ENCODE measurements at regions not wholly inside any gene's neighbourhood (a gene's known extent, or its start where the extent isn't known, plus 50 kb on each side); places are given as distances from the start of the nearest gene placed in this dataset.

GRCh38 chr2:5763531-5763930, 71.3 kb downstream of the SOX11 start:
- ChIA-PET CTCF (interaction anchor here (0.9 to 1.0 kb wide), 2 partner anchors 11 kb away, joined by 3 read pairs; no protein-coding TSS in a partner anchor), POLR2A (no interaction called here)
- no peak overlapping the region for H2AFZ ChIP-seq (ENCODE audit: low read depth)
- no peaks in the 10 kb centered on the region for H3F3A ChIP-seq (replicated peaks; ENCODE audit: insufficient read depth)
- DNase-seq = no peak
- no peak overlapping the region for H3K27ac ChIP-seq (ENCODE audit: low read depth in 2 of 2, low read length in 1 of 2)
- no peaks in the 10 kb centered on the region for H3K79me2 ChIP-seq (ENCODE audit: insufficient read depth)
- WGBS (ENCODE audit: low lambda C conversion rate) = 32% methylated on average over 3 of the region's 3 CpGs
- H3K27me3 ChIP-seq (ENCODE audit: insufficient read depth) = no peaks in the 10 kb centered on the region
- H3K9me3 ChIP-seq = no peaks in the 10 kb centered on the region
- TF ChIP-seq NRF1 (IDR thresholded peaks at IDR 0.05; ENCODE audit: low read depth, low read length) (no peak), FOSL2 (IDR thresholded peaks at IDR 0.05; ENCODE audit: borderline replicate concordance, low read depth) (no peak), USF1 (IDR thresholded peaks at IDR 0.05; ENCODE audit: borderline replicate concordance, low read depth) (no peak), GATA2 (CRISPR knock-in tag; IDR thresholded peaks at IDR 0.05) (no peak), MAX (IDR thresholded peaks at IDR 0.05; ENCODE audit: low read depth) (no peak), FOXM1 (IDR thresholded peaks at IDR 0.05; ENCODE audit: low read depth) (no peak), RXRA (IDR thresholded peaks at IDR 0.05; ENCODE audit: borderline replicate concordance, low read depth) (no peak)
- no peak overlapping the region for H3K9ac ChIP-seq
- H3K4me2 ChIP-seq = no peak overlapping the region
- H4K20me1 ChIP-seq (ENCODE audit: insufficient read depth) = no peaks in the 10 kb centered on the region
- no peaks in the 10 kb centered on the region for H3K9me2 ChIP-seq
- H3K4me3 ChIP-seq (ENCODE audit: low read depth in 2 of 2, low read length in 1 of 2) = no peak overlapping the region
- H3K4me1 ChIP-seq (ENCODE audit: control insufficient read depth in 1 of 2, insufficient read depth in 2 of 2, low read depth in 1 of 2, low read length in 1 of 2) = no peaks in the 10 kb centered on the region; a peak in 1 of 4 replicates
- H3K36me3 ChIP-seq (replicated peaks in 1 of 2; ENCODE audit: control insufficient read depth in 1 of 2, insufficient read depth in 2 of 2, low read length in 1 of 2) = no peaks in the 10 kb centered on the region

- Histone ChIP-seq H3K9me3 (no peaks in the 10 kb centered on the region), H3K4me3 (ENCODE audit: low read depth in 2 of 2, low read length in 1 of 2) (no peak overlapping the region), H2AFZ (ENCODE audit: low read depth) (no peak overlapping the region), H3K36me3 (replicated peaks in 1 of 2; ENCODE audit: control insufficient read depth in 1 of 2, insufficient read depth in 2 of 2, low read length in 1 of 2) (no peaks in the 10 kb centered on the region), H3K4me1 (ENCODE audit: control insufficient read depth in 1 of 2, insufficient read depth in 2 of 2, low read depth in 1 of 2, low read length in 1 of 2) (no peaks in the 10 kb centered on the region; a peak in 1 of 4 replicates), H3K4me2 (no peak overlapping the region), H3K9me2 (no peaks in the 10 kb centered on the region), H4K20me1 (ENCODE audit: insufficient read depth) (no peaks in the 10 kb centered on the region), H3F3A (replicated peaks; ENCODE audit: insufficient read depth) (no peaks in the 10 kb centered on the region), H3K79me2 (ENCODE audit: insufficient read depth) (no peaks in the 10 kb centered on the region), H3K9ac (no peak overlapping the region), H3K27ac (ENCODE audit: low read depth in 2 of 2, low read length in 1 of 2) (no peak overlapping the region), H3K27me3 (ENCODE audit: insufficient read depth) (no peaks in the 10 kb centered on the region)
- TF ChIP-seq IRF3 (IDR thresholded peaks at IDR 0.05; ENCODE audit: low read depth, low read length) (no peak), FOXM1 (IDR thresholded peaks at IDR 0.05; ENCODE audit: low read depth) (no peak), ELF1 (IDR thresholded peaks at IDR 0.05) (no peak), FOXJ3 (CRISPR knock-in tag; IDR thresholded peaks at IDR 0.05) (no peak), GABPA (IDR thresholded peaks at IDR 0.05; ENCODE audit: low read depth) (no peak), EZH2phosphoT487 (IDR thresholded peaks at IDR 0.05; ENCODE audit: borderline replicate concordance, low read depth) (no peak), YY1 (IDR thresholded peaks at IDR 0.05; ENCODE audit: low read depth) (no peak), RAD21 (IDR thresholded peaks at IDR 0.05; ENCODE audit: low read length) (no peak), TAF1 (IDR thresholded peaks at IDR 0.05; ENCODE audit: borderline replicate concordance, low read depth, low read length) (no peak), CHD2 (IDR thresholded peaks at IDR 0.05; ENCODE audit: low read length, partially characterized antibody) (no peak), TEAD4 (IDR thresholded peaks at IDR 0.05; ENCODE audit: borderline replicate concordance, insufficient read depth) (no peak)
- WGBS (ENCODE audit: low lambda C conversion rate) = 52% methylated on average over 5 of the region's 5 CpGs
- POLR2A ChIA-PET = no interaction called here
- CTCF ChIA-PET = interaction anchor here (1.0 kb wide), 1 partner anchor 12 kb away, joined by 3 read pairs; no protein-coding TSS in a partner anchor
- no peak for DNase-seq
These were observed 71.9 kb downstream of the SOX11 start for GRCh38 chr2:5764041-5764440.

Measured in SK-N-SH (cell line).